ENCODE measurements at regions not wholly inside any gene's neighbourhood (a gene's known extent, or its start where the extent isn't known, plus 50 kb on each side); places are given as distances from the start of the nearest gene placed in this dataset.

DNA sequence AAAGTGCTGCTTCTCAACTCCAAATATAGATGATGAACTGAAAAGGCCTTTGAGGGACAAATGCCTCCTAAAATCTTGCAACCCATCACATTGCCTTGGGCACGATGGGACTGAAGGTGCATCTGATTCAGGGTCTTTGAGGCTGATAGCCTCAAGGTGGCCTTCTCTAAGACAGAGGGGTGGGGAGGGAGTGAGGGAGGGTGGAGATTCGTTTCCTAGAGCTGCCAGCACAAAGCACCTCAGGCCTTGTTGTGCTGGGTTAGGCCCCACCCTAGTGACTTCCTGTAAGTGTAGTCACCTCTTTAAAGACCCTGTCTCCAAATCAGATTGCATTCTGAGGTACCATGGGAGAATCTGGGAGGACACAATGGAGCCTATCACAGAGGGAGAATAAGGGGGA, 57.1 kb downstream of the BARX1 start:
- no peaks in the 10 kb centered on the region for H3K36me3 ChIP-seq
- H3K27ac ChIP-seq, result no peak overlapping the region
- H3K4me3 ChIP-seq, result no peak overlapping the region
- TF ChIP-seq, protein P1, sequence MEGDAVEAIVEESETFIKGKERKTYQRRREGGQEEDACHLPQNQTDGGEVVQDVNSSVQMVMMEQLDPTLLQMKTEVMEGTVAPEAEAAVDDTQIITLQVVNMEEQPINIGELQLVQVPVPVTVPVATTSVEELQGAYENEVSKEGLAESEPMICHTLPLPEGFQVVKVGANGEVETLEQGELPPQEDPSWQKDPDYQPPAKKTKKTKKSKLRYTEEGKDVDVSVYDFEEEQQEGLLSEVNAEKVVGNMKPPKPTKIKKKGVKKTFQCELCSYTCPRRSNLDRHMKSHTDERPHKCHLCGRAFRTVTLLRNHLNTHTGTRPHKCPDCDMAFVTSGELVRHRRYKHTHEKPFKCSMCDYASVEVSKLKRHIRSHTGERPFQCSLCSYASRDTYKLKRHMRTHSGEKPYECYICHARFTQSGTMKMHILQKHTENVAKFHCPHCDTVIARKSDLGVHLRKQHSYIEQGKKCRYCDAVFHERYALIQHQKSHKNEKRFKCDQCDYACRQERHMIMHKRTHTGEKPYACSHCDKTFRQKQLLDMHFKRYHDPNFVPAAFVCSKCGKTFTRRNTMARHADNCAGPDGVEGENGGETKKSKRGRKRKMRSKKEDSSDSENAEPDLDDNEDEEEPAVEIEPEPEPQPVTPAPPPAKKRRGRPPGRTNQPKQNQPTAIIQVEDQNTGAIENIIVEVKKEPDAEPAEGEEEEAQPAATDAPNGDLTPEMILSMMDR (IDR thresholded peaks at IDR 0.05), result no peak
- TF ChIP-seq EP300 (IDR thresholded peaks at IDR 0.05) (no peak), POLR2A (IDR thresholded peaks at IDR 0.05) (no peak), POLR2AphosphoS5 (IDR thresholded peaks at IDR 0.05) (no peak)
- no peaks in the 10 kb centered on the region for H3K4me1 ChIP-seq
- no peaks in the 10 kb centered on the region for H3K27me3 ChIP-seq
- ATAC-seq, result no peak
- H3K9me3 ChIP-seq, result peaks cover 0 to 8% (median 0%) of the 10 kb centered on the region in 3 donors
- 43% methylated on average over 1 of the region's 2 CpGs; no CpG with 5 or more reads in 1 of the 2 donors for WGBS, 2 donors (ENCODE audit: low coverage in 1 of 2)

DNA sequence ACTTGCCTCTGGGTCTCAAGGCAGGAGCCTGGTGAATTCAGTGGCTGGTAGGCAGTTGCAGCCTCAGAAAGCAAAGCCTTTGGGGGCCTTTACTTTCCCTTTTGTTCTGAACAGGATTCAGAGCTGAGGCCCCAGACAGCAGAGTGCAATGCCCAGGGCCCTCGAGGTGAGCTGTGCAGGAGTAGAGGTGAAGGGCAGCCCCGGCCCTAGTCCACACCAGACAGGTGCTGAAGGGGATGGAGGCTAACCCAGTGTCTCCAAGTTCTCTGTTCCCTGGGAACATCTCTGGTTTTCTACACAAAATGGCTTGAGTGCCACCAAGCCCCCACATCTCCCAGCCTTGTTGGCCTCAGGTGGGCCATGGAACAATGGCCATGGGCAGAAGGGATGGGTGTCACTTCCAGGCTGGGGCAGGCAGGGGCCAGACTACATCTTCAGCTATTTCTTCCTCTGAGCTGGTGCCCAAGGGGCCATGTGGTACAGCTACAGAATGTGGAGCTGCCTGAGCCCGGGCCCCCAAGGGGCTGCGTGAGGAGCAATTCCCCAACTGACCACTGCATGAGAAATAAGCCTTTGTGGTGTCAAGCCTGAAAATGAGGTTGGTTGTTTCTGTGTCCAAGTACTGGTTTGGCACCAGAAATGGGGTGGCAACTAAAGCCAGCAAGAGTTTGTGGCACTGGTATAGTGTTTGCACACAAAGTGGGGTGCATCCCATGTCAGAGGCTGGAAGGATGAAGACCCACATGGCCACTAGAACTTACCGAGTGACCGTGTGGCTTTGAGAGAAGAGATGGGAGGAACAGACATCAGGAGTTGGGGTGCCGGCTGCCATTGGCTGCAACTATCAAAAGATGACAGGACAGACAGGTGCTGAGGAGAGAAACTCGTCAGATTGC, 57.8 kb downstream of the BARX1 start:
- Histone ChIP-seq H3K27ac (no peak overlapping the region), H3K36me3 (no peaks in the 10 kb centered on the region), H3K4me3 (no peak overlapping the region), H3K27me3 (no peaks in the 10 kb centered on the region), H3K9me3 (peaks cover 0 to 15% (median 0%) of the 10 kb centered on the region in 3 donors), H3K4me1 (no peaks in the 10 kb centered on the region)
- TF ChIP-seq POLR2AphosphoS5 (IDR thresholded peaks at IDR 0.05) (no peak), POLR2A (IDR thresholded peaks at IDR 0.05) (no peak), EP300 (IDR thresholded peaks at IDR 0.05) (no peak)
- TF ChIP-seq, protein P1 (IDR thresholded peaks at IDR 0.05), result no peak
- ATAC-seq, result no peak
- WGBS, 2 donors (ENCODE audit: low coverage in 1 of 2), result 91 to 100% methylated on average over 4 to 5 of the region's 8 CpGs

DNA sequence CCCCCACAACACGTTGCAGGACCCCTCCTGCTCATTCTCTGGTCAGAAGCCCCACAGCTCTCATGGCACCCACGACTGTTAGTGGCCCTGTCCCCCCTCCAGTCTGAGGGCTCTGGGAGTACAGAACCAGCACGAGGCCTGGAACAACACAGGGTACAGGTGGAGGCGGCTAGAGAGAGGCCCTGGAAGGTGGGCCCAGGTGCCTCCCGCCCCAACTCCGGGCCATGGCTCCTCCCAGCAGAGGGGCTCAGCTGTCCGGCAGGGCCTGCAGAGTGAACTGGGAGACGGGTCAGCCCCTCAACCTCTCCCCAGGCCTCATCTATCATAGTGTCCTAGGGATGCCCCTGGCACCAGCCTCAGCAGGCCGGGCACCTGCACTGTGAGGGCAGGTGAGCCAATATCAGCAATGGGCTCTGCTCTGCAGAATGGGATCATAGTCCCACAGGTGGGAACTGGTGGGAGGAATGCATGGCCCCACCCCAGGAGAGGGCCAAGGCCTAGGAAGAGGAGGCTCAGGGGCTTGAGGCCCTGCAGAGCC, 58.6 kb downstream of the BARX1 start:
- no peaks in the 10 kb centered on the region for H3K27me3 ChIP-seq
- H3K27ac ChIP-seq, result no peak overlapping the region
- peaks cover 0 to 22% (median 0%) of the 10 kb centered on the region in 3 donors for H3K9me3 ChIP-seq
- no peak for ATAC-seq
- no peak for TF ChIP-seq POLR2A (IDR thresholded peaks at IDR 0.05)
- no peak for TF ChIP-seq POLR2AphosphoS5 (IDR thresholded peaks at IDR 0.05)
- TF ChIP-seq, protein P1 (IDR thresholded peaks at IDR 0.05), result no peak
- no peak for TF ChIP-seq EP300 (IDR thresholded peaks at IDR 0.05)
- WGBS, 2 donors (ENCODE audit: low coverage in 1 of 2), result 40% methylated on average over 1 of the region's 9 CpGs; no CpG with 5 or more reads in 1 of the 2 donors
- no peak overlapping the region for H3K4me3 ChIP-seq
- H3K4me1 ChIP-seq, result no peaks in the 10 kb centered on the region
- H3K36me3 ChIP-seq, result no peaks in the 10 kb centered on the region

DNA sequence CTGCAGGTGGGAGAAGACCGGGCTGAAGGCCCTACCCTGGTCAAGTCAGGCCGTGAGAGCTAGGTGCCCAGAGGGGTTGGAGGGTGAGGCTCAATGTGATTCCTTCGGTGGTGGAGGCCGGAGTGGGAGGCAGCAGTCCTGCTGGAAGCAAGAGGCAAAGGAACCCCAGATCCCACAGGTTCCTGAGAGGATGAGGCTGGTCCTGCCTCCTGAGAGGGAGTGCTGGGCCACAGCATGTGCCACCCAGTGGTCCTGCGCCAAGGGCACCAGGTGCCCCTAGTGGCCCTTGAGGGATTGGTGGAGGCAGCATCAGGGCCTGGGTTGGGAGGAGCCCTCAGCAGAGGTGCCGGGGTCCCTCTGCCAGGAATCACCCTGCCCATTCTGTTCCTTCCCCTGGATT, 59.1 kb downstream of the BARX1 start:
- ATAC-seq, result no peak
- Histone ChIP-seq H3K9me3 (peaks cover 0 to 24% (median 0%) of the 10 kb centered on the region in 3 donors), H3K27ac (no peak overlapping the region), H3K27me3 (no peaks in the 10 kb centered on the region), H3K4me3 (no peak overlapping the region), H3K36me3 (no peaks in the 10 kb centered on the region), H3K4me1 (no peaks in the 10 kb centered on the region)
- TF ChIP-seq POLR2AphosphoS5 (IDR thresholded peaks at IDR 0.05), result no peak
- no peak for TF ChIP-seq POLR2A (IDR thresholded peaks at IDR 0.05)
- no peak for TF ChIP-seq EP300 (IDR thresholded peaks at IDR 0.05)
- TF ChIP-seq, protein P1 (IDR thresholded peaks at IDR 0.05), result no peak
- WGBS, 2 donors (ENCODE audit: low coverage in 1 of 2), result no CpG with 5 or more reads among the region's 6 CpGs

All from gastroesophageal sphincter (tissue), 4 donors.